Activated naive CD4-positive, alpha-beta T cell treated with anti-CD3 and anti-CD28 coated beads for 36 hours (primary cell): ENCODE measurements at regions not wholly inside any gene's neighbourhood (a gene's known extent, or its start where the extent isn't known, plus 50 kb on each side); places are given as distances from the start of the nearest gene placed in this dataset.

Experiments
- CTCF ChIA-PET: fragments of 350-600 bp; sonication (Branson Sonifier 250); formaldehyde crosslinking; loops from one replicate; lab custom pipeline; 2021; ENCODE audit warnings: antibody characterized with exemption; lab: Charles Lee
- DNase-seq: peaks from one replicate; pipeline ENCODE4 v3.0.0-alpha.2; 2020
- H3K27ac Mint-ChIP-seq: one replicate; pipeline ENCODE4 v1.8.0; 2021; ENCODE audit warnings: mild to moderate bottlenecking, mixed read lengths
- H3K27me3 Mint-ChIP-seq: one replicate; pipeline ENCODE4 v1.8.0; 2021; ENCODE audit warnings: low read depth, mixed read lengths
- H3K36me3 Mint-ChIP-seq: one replicate; pipeline ENCODE4 v1.8.0; 2021; ENCODE audit warnings: low read depth, mixed read lengths
- H3K4me1 Mint-ChIP-seq: one replicate; pipeline ENCODE4 v1.8.0; 2021; ENCODE audit warnings: low read depth, mixed read lengths
- H3K4me3 Mint-ChIP-seq: one replicate; pipeline ENCODE4 v1.8.0; 2021; ENCODE audit warnings: mild to moderate bottlenecking, moderate library complexity, mixed read lengths
- H3K9me3 Mint-ChIP-seq: one replicate; pipeline ENCODE4 v1.8.0; 2021; ENCODE audit warnings: mixed read lengths
- intact Hi-C: fragments of 100-400 bp; cut with micrococcal nuclease; formaldehyde crosslinking; loops from one replicate; pipeline ENCODE4 v1.15.1; 2023

DNA sequence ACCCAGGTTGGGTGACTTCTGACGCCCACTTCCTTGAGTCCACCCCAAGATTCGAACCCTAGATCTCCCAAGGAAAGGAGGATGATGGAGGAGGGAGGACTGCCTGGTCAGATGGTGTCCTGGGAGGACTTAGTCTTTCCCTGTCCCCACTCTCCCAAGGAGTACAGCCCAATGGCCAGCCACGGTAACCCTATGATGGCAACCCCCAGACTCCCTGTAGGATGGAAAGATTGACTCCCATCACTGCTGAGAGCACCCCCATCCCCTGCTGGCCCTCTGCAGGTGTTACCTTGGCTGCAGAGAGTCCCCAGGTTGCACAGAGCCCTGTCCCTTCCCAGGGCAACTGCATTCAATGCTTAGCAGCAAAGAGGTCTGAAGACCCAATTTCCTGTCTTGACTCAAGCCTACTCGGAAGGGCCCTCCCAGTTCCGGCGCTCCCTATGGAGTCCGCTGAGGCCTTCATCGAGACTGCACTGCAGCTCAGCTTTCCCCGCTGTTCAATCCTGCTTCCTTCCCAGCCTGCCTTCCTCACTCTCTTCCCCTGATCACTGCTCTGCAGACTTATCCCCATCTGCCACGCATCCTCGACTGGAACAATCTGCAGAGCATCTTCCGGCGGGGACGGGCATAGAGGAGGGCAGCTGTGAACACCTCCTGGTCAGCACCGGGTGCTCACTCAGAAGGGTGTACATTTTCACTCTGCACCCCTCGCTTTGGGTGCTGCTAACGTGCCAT is 50.8 kb upstream of the OCM2 start:
- CTCF ChIA-PET = no interaction called here
- intact Hi-C loops = no loop called here
- no peak overlapping the region for H3K4me3 Mint-ChIP-seq
- H3K4me1 Mint-ChIP-seq = no peaks in the 10 kb centered on the region
- peaks cover 17% of the 10 kb centered on the region for H3K27me3 Mint-ChIP-seq
- H3K9me3 Mint-ChIP-seq = no peaks in the 10 kb centered on the region
- no peak for DNase-seq
- no peaks in the 10 kb centered on the region for H3K36me3 Mint-ChIP-seq
- no peak overlapping the region for H3K27ac Mint-ChIP-seq

DNA sequence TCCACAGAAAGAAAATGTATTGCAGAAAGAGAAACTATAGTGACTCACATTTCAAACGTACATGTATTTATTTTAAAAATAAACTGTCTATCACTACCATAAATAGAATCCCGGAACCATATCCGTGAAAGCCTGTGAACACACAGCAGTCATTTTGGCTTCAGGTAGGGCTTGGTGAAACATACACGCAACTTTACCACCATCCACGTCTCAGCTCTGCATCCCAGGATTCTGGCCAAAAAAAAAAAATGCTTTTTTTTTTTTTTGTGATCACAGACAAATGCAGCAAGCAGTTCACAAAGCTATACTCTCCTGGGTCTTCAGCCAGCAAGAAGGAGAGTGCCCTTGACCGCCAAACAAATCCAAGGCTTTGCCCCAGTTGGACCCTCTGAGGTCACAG is 56.8 kb upstream of the OCM2 start:
- peaks cover 6% of the 10 kb centered on the region for H3K27me3 Mint-ChIP-seq
- H3K27ac Mint-ChIP-seq = no peak overlapping the region
- CTCF ChIA-PET = interaction anchor here (0.7 kb wide), 1 partner anchor 118 kb away, joined by 3 read pairs; no protein-coding TSS in a partner anchor
- no peaks in the 10 kb centered on the region for H3K9me3 Mint-ChIP-seq
- H3K4me1 Mint-ChIP-seq = peaks cover 8% of the 10 kb centered on the region
- no peak overlapping the region for H3K4me3 Mint-ChIP-seq
- no peak for DNase-seq
- H3K36me3 Mint-ChIP-seq = no peaks in the 10 kb centered on the region
- intact Hi-C loops = no loop called here

DNA sequence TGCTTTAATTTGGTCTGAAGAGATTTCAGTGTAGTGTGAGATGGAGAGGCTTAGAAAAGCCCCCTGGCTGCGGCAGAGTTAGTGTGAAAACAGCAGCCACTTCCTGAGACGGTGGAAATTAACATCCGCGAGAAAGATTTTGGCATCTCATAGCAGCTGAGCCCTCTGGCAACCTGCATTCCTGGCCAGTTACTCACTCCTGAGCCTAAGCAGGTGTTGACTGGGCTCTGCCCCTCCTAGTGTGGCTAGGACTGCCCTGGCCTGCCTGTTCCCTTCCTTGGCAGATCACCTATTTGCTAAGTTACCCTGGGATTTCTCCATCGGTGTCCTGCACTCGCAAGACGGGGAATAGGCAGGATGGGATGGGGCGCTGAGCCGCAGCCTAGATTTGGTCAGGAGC is 57.6 kb upstream of the LMTK2 start:
- Mint-ChIP-seq H3K9me3 (no peaks in the 10 kb centered on the region), H3K27me3 (peaks cover 4% of the 10 kb centered on the region), H3K4me3 (no peak overlapping the region), H3K27ac (no peak overlapping the region), H3K36me3 (no peaks in the 10 kb centered on the region), H3K4me1 (peaks cover 8% of the 10 kb centered on the region)
- intact Hi-C loops = no loop called here
- CTCF ChIA-PET = no interaction called here
- no peak for DNase-seq

DNA sequence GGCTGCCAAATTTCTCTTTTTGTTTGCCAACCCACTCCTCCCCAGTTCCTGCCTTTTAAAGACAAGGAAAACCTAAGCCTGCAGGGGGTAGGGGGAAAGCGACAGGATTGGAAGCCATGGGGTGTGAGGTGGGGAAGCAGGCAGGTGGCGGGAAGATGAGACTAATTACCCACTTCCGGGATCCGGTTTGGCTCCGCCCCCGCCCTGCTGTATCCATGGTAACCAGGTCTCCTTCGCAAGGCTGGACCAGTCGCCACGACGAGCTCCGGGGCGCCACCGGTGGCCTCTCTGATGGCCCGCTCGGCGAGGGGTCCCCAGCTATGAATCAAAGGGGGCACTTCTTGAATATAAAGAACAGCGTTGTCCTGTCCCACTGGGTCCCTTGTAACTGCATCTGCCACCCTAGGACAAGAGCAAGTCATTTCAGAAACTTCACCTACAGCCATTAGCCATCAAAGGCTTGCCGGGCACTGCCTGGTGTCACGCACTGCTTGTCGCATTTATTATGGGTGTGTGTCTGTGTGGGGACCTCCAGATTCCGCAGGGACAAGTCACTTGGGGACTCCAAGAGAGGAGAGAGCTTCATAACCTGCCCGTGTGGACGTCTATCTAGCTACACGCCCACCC is 55.4 kb upstream of the LMTK2 start:
- no peaks in the 10 kb centered on the region for H3K36me3 Mint-ChIP-seq
- peaks cover 8% of the 10 kb centered on the region for H3K4me1 Mint-ChIP-seq
- intact Hi-C loops = loop anchor here (5.0 kb wide), 1 partner anchor 56 kb away; the partner anchor contains the start of gene LMTK2
- H3K27me3 Mint-ChIP-seq = no peaks in the 10 kb centered on the region
- CTCF ChIA-PET = interaction anchor here (0.7 to 1.2 kb wide), 4 partner anchors 12 to 75 kb away, joined by 3 to 5 read pairs (median 3); no protein-coding TSS in a partner anchor
- DNase-seq = peak; percentile 82
- H3K9me3 Mint-ChIP-seq = no peaks in the 10 kb centered on the region
- H3K27ac Mint-ChIP-seq = no peak overlapping the region
- H3K4me3 Mint-ChIP-seq = peak overlapping the region; percentile 24

- H3K36me3 Mint-ChIP-seq = no peaks in the 10 kb centered on the region
- H3K27me3 Mint-ChIP-seq = no peaks in the 10 kb centered on the region
- no peak overlapping the region for H3K4me3 Mint-ChIP-seq
- no peak overlapping the region for H3K27ac Mint-ChIP-seq
- DNase-seq = no peak
- peaks cover 8% of the 10 kb centered on the region for H3K4me1 Mint-ChIP-seq
- CTCF ChIA-PET = no interaction called here
- intact Hi-C loops = loop anchor here (5.0 kb wide), 1 partner anchor 53 kb away; the partner anchor contains the start of gene LMTK2
- no peaks in the 10 kb centered on the region for H3K9me3 Mint-ChIP-seq
These were observed 52.1 kb upstream of the LMTK2 start for GRCh38 chr7:98054585-98054984.

- intact Hi-C loops = no loop called here
- no peaks in the 10 kb centered on the region for H3K9me3 Mint-ChIP-seq
- peaks cover 1% of the 10 kb centered on the region for H3K4me1 Mint-ChIP-seq
- peaks cover 2% of the 10 kb centered on the region for H3K27me3 Mint-ChIP-seq
- no peak overlapping the region for H3K27ac Mint-ChIP-seq
- CTCF ChIA-PET = no interaction called here
- DNase-seq = no peak
- H3K4me3 Mint-ChIP-seq = no peak overlapping the region
- no peaks in the 10 kb centered on the region for H3K36me3 Mint-ChIP-seq
These were observed 50.1 kb upstream of the LMTK2 start for GRCh38 chr7:98056580-98056979.
